IMR-90 (cell line): ENCODE measurements at regions not wholly inside any gene's neighbourhood (a gene's known extent, or its start where the extent isn't known, plus 50 kb on each side); places are given as distances from the start of the nearest gene placed in this dataset.
"Not testable (repeated sequence)": the region's sequence is repeated elsewhere in the genome, so short reads cannot be mapped to it uniquely, and the experiment has no call there.

Experiments used
- ATAC-seq: fragments of 200-7000 bp; cut with Tn5 transposase; 2 replicates; pipeline ENCODE4 v1.9.1; 2020; ENCODE audit warnings: low read depth, mild to moderate bottlenecking, moderate library complexity
- BruUV-seq: library from RNA; stranded (reverse); fragments of 400-500 nt; replicated peaks from 2 replicates; lab custom pipeline; 2021; lab: Mats Ljungman, UMichigan
- CTCF ChIA-PET: fragments of 300-600 bp; formaldehyde crosslinking; extraction: SDS; loops from one replicate; lab custom pipeline; 2021; ENCODE audit warnings: antibody characterized with exemption; lab: Yijun Ruan, JAX
- POLR2A ChIA-PET: fragments of 300-600 bp; sonication (Branson Sonifier 250); formaldehyde crosslinking; loops from one replicate; lab custom pipeline; 2022; ENCODE audit warnings: antibody characterized with exemption; ENCODE audit not compliant: unreplicated experiment; lab: Charles Lee
- DNase-seq: peaks from one replicate; pipeline ENCODE4 v3.0.0; 2013
- H2AFZ ChIP-seq: replicated peaks from 2 replicates; pipeline ENCODE3; 2013; ENCODE audit warnings: low read length, mild to moderate bottlenecking; ENCODE audit not compliant: poor library complexity
- H2AK5ac ChIP-seq: 2 replicates; pipeline ENCODE4 v1.6.1; 2013; ENCODE audit warnings: low read depth, low read length, inconsistent platforms
- H2AK9ac ChIP-seq: replicated peaks from 2 replicates; pipeline ENCODE3; 2013; ENCODE audit warnings: mild to moderate bottlenecking, low read depth, low read length, moderate library complexity; ENCODE audit not compliant: poor library complexity
- H2BK120ac ChIP-seq: 2 replicates; pipeline ENCODE4 v1.6.1; 2013; ENCODE audit warnings: low read depth, low read length, inconsistent platforms
- H2BK15ac ChIP-seq: 3 replicates; pipeline ENCODE4 v1.6.1; 2013; ENCODE audit warnings: low read depth, low read length, inconsistent platforms
- H2BK20ac ChIP-seq: 2 replicates; pipeline ENCODE4 v1.6.1; 2013; ENCODE audit warnings: low read depth, mild to moderate bottlenecking, inconsistent platforms, low read length, moderate library complexity
- H2BK5ac ChIP-seq: 2 replicates; pipeline ENCODE4 v1.6.1; 2013; ENCODE audit warnings: mild to moderate bottlenecking, low read depth, low read length, inconsistent platforms; ENCODE audit not compliant: poor library complexity, severe bottlenecking
- H3K14ac ChIP-seq: replicated peaks from 2 replicates; pipeline ENCODE4 v1.6.1; 2013; ENCODE audit warnings: low read depth, low read length, inconsistent platforms
- H3K18ac ChIP-seq: 2 replicates; pipeline ENCODE4 v1.6.1; 2013; ENCODE audit warnings: low read depth, low read length, control low read depth
- H3K23ac ChIP-seq: 2 replicates; pipeline ENCODE4 v1.6.1; 2013; ENCODE audit warnings: low read depth, low read length, inconsistent platforms
- H3K27ac ChIP-seq: 2 replicates; pipeline ENCODE4 v1.5.1; 2013; ENCODE audit warnings: mild to moderate bottlenecking, control low read depth, low read length; ENCODE audit not compliant: insufficient read depth
- H3K27me3 ChIP-seq: 2 replicates; pipeline ENCODE4 v1.6.1; 2013; ENCODE audit warnings: low read length; ENCODE audit not compliant: control insufficient read depth, insufficient read depth
- H3K36me3 ChIP-seq: 2 replicates; pipeline ENCODE4 v1.6.1; 2013; ENCODE audit warnings: low read length, mixed read lengths; ENCODE audit not compliant: control insufficient read depth, insufficient read depth
- H3K4ac ChIP-seq: 2 replicates; pipeline ENCODE4 v1.6.1; 2013; ENCODE audit warnings: low read depth, low read length, inconsistent platforms
- H3K4me1 ChIP-seq: 2 replicates; pipeline ENCODE4 v1.6.1; 2013; ENCODE audit warnings: low read length, mixed read lengths; ENCODE audit not compliant: control insufficient read depth, insufficient read depth
- H3K4me2 ChIP-seq: 2 replicates; pipeline ENCODE4 v1.6.1; 2013; ENCODE audit warnings: low read depth, mild to moderate bottlenecking, control low read depth, low read length, moderate library complexity
- H3K4me3 ChIP-seq: 2 replicates; pipeline ENCODE4 v1.5.1; 2013; ENCODE audit warnings: low read depth, mild to moderate bottlenecking, control low read depth, low read length, moderate library complexity; ENCODE audit not compliant: insufficient read depth
- H3K56ac ChIP-seq: 2 replicates; pipeline ENCODE4 v1.6.1; 2013; ENCODE audit warnings: low read length, inconsistent platforms; ENCODE audit not compliant: insufficient read depth; ENCODE audit errors: extremely low read depth
- H3K79me1 ChIP-seq, 2 experiments: 2 replicates each; pipeline ENCODE4 v1.6.1; 2013; ENCODE audit warnings: low read length in 2 of 2, inconsistent platforms in 1 of 2, low read depth in 1 of 2
- H3K9ac ChIP-seq: 2 replicates; pipeline ENCODE4 v1.6.1; 2013; ENCODE audit warnings: low read depth, low read length, control low read depth
- H3K9me1 ChIP-seq: 2 replicates; pipeline ENCODE4 v1.6.1; 2013; ENCODE audit warnings: low read length, inconsistent platforms; ENCODE audit not compliant: insufficient read depth
- H3K9me3 ChIP-seq: 2 replicates; pipeline ENCODE4 v1.6.1; 2013; ENCODE audit warnings: low read length; ENCODE audit not compliant: control insufficient read depth, insufficient read depth
- H4K20me1 ChIP-seq: 2 replicates; pipeline ENCODE4 v1.6.1; 2013; ENCODE audit warnings: low read length, inconsistent platforms; ENCODE audit not compliant: insufficient read depth
- H4K5ac ChIP-seq: 2 replicates; pipeline ENCODE4 v1.6.1; 2013; ENCODE audit warnings: mild to moderate bottlenecking, low read depth, low read length, control low read depth
- H4K8ac ChIP-seq, 2 experiments: 2 replicates each; pipeline ENCODE4 v1.6.1; 2013; ENCODE audit warnings: low read depth in 2 of 2, low read length in 2 of 2, control low read depth in 1 of 2, inconsistent platforms in 1 of 2
- H4K91ac ChIP-seq: 2 replicates; pipeline ENCODE4 v1.6.1; 2013; ENCODE audit warnings: low read depth, low read length, inconsistent platforms; ENCODE audit not compliant: insufficient read depth
- BHLHE40 ChIP-seq: fragments of 150-350 bp; IDR thresholded peaks from 2 replicates; pipeline ENCODE4 v1.6.1; 2016; ENCODE audit warnings: mild to moderate bottlenecking, low read depth, low read length
- CEBPB ChIP-seq: IDR thresholded peaks from 2 replicates; pipeline ENCODE4 v1.6.1; 2012; ENCODE audit warnings: low read depth, low read length, improper control_type of control experiment
- CHD1 ChIP-seq: IDR thresholded peaks from 2 replicates; pipeline ENCODE4 v1.6.1; 2012; ENCODE audit warnings: low read depth, low read length, improper control_type of control experiment
- MAFK ChIP-seq: IDR thresholded peaks from 2 replicates; pipeline ENCODE4 v1.6.1; 2012; ENCODE audit warnings: low read depth, low read length, improper control_type of control experiment
- MAZ ChIP-seq: IDR thresholded peaks from 2 replicates; pipeline ENCODE4 v1.6.1; 2012; ENCODE audit warnings: low read depth, mild to moderate bottlenecking, low read length, improper control_type of control experiment, moderate library complexity, borderline replicate concordance
- MXI1 ChIP-seq: IDR thresholded peaks from 2 replicates; pipeline ENCODE4 v1.6.1; 2012; ENCODE audit warnings: low read depth, mild to moderate bottlenecking, low read length, moderate library complexity, borderline replicate concordance
- NFE2L2 ChIP-seq: fragments of 150-350 bp; IDR thresholded peaks from 2 replicates; pipeline ENCODE4 v1.6.1; 2016; ENCODE audit warnings: low read depth, mild to moderate bottlenecking, low read length
- RAD21 ChIP-seq: IDR thresholded peaks from 2 replicates; pipeline ENCODE4 v1.6.1; 2012; ENCODE audit warnings: low read length, improper control_type of control experiment
- RFX5 ChIP-seq: IDR thresholded peaks from 2 replicates; pipeline ENCODE4 v1.8.0; 2012; ENCODE audit warnings: low read depth, mild to moderate bottlenecking, low read length, moderate library complexity
- WGBS, 2 experiments: methylation state at CpG; one replicate each; pipeline versions ENCODE4 v1.1.5 to v1.1.7; 2013; ENCODE audit warnings: missing lambda C conversion rate in 2 of 2; ENCODE audit not compliant: insufficient read length in 1 of 2; ENCODE audit errors: extremely low coverage in 2 of 2; 5-methylcytosine and 5-hydroxymethylcytosine counted together
- dilution Hi-C: fragments of 300-500 bp; cut with HindIII; formaldehyde crosslinking; loops from one replicate; pipeline ENCODE4 v1.14.3; 2018; ENCODE audit warnings: low sequenced_read_pairs; ENCODE audit not compliant: unreplicated experiment
- in situ Hi-C: fragments of 300-500 bp; cut with MboI; formaldehyde crosslinking; loops from 3 replicates; pipeline ENCODE4 v1.14.3; 2019; ENCODE audit warnings: low sequenced_read_pairs, inconsistent platforms, mixed read lengths
- intact Hi-C: fragments of 100-400 bp; cut with micrococcal nuclease; formaldehyde crosslinking; loops from 2 replicates; pipeline ENCODE4 v1.10.0; 2022

GRCh38 chr5:96187309-96188027 lies 225.8 kb upstream of the ELL2 start:
- ATAC-seq (no peak), DNase-seq (no peak)
- Histone ChIP-seq H3K56ac (no peak overlapping the region), H3K4me3 (no peak overlapping the region), H2AK5ac (0 out of 2 replicates have a peak overlapping the region, but pooled peaks have one; percentile 33), H3K23ac (no peak overlapping the region), H4K91ac (no peak overlapping the region), H4K20me1 (no peaks in the 10 kb centered on the region), H3K79me1 (no peaks in the 10 kb centered on the region), H3K27me3 (no peaks in the 10 kb centered on the region), H3K9ac (no peak overlapping the region), H3K14ac (no peak overlapping the region), H3K9me1 (no peaks in the 10 kb centered on the region), H2AK9ac (no peak overlapping the region), H3K4me1 (peaks cover 3% of the 10 kb centered on the region), H4K5ac (no peak overlapping the region), H4K8ac (no peak overlapping the region), H3K27ac (no peak overlapping the region), H3K4me2 (no peak overlapping the region), H2AFZ (no peak overlapping the region), H2BK15ac (no peak overlapping the region; the same call in 2 of the 3 replicates), H3K9me3 (no peaks in the 10 kb centered on the region), H2BK5ac (no peak overlapping the region), H3K36me3 (no peaks in the 10 kb centered on the region), H3K18ac (no peak overlapping the region), H2BK120ac (no peak overlapping the region), H3K4ac (no peak overlapping the region), H2BK20ac (no peak overlapping the region)
- TF ChIP-seq CEBPB (no peak), RAD21 (no peak), MXI1 (no peak), BHLHE40 (no peak), NFE2L2 (no peak), MAFK (no peak), MAZ (no peak), CHD1 (no peak), RFX5 (no peak)
- dilution Hi-C loops (no loop called here), intact Hi-C loops (no loop called here), in situ Hi-C loops (no loop called here)
- WGBS, 2 experiments, result no CpG with 5 or more reads among the region's 5 CpGs
- CTCF ChIA-PET, result interaction anchor here (0.6 kb wide), 1 partner anchor 43 kb away, joined by 3 read pairs; no protein-coding TSS in a partner anchor
- POLR2A ChIA-PET, result no interaction called here
- no TSS peak for BruUV-seq

GRCh38 chr5:96184510-96184909 lies 222.9 kb upstream of the ELL2 start:
- H4K91ac ChIP-seq, H3K4ac ChIP-seq, H3K9me3 ChIP-seq, H2BK120ac ChIP-seq, H3K27me3 ChIP-seq, POLR2A ChIA-PET, CTCF ChIA-PET, ATAC-seq, in situ Hi-C loops, H3K14ac ChIP-seq, H2AK5ac ChIP-seq, H3K4me2 ChIP-seq, H3K9ac ChIP-seq, H2AFZ ChIP-seq, H3K79me1 ChIP-seq, intact Hi-C loops, DNase-seq, H2BK15ac ChIP-seq, H3K27ac ChIP-seq, dilution Hi-C loops, H3K23ac ChIP-seq, H3K18ac ChIP-seq, H4K5ac ChIP-seq, H4K20me1 ChIP-seq, H2BK20ac ChIP-seq, H2AK9ac ChIP-seq, H3K56ac ChIP-seq, H3K4me3 ChIP-seq, H4K8ac ChIP-seq, H3K9me1 ChIP-seq, H3K4me1 ChIP-seq, H2BK5ac ChIP-seq, BruUV-seq, H3K36me3 ChIP-seq: not testable (repeated sequence)
